Tibial artery (tissue), 4 donors: ENCODE measurements at regions not wholly inside any gene's neighbourhood (a gene's known extent, or its start where the extent isn't known, plus 50 kb on each side); places are given as distances from the start of the nearest gene placed in this dataset.

Experiments used
- DNase-seq, 2 donors: peaks; one replicate each; pipeline ENCODE4 v3.0.0-alpha.2; 2019
- H3K27ac ChIP-seq, 2 donors: fragments of 200-600 bp; sonication (generic) in 1 of 2; 1 replicate in 1 of 2; 2 replicates in 1 of 2; pipeline ENCODE4 v1.5.1; 2018 to 2019; ENCODE audit warnings: mild to moderate bottlenecking in 1 of 2
- H3K27me3 ChIP-seq, 2 donors: fragments of 200-600 bp; sonication (generic) in 1 of 2; one replicate each; pipeline versions ENCODE4 v1.5.1 to v1.6.0; 2016 to 2019
- H3K36me3 ChIP-seq, 3 donors: fragments of 200-600 bp; sonication (generic) in 2 of 3; one replicate each; pipeline ENCODE4 v1.5.1; 2016 to 2019; ENCODE audit warnings: mild to moderate bottlenecking in 2 of 3
- H3K4me1 ChIP-seq, 4 donors: fragments of 200-600 bp; sonication (generic) in 2 of 4; 1 replicate in 3 of 4; 2 replicates in 1 of 4; pipeline ENCODE4 v1.5.1; 2016 to 2019
- H3K4me3 ChIP-seq, 2 donors: fragments of 200-600 bp; sonication (generic) in 1 of 2; 1 replicate in 1 of 2; 2 replicates in 1 of 2; pipeline ENCODE4 v1.5.1; 2018 to 2019; ENCODE audit warnings: mild to moderate bottlenecking in 2 of 2
- H3K9me3 ChIP-seq, 3 donors: fragments of 200-600 bp; sonication (generic) in 1 of 3; one replicate each; pipeline ENCODE4 v1.5.1; 2016 to 2019
- intact Hi-C: fragments of 100-400 bp; cut with DNase I; formaldehyde crosslinking; loops from one replicate; pipeline ENCODE4 v1.15.0; 2023; ENCODE audit warnings: low total_unique reads
- TF ChIP-seq, protein P1 (sequence below), 2 experiments: fragments of 200-600 bp in 1 of 2; fragments of 450-650 bp in 1 of 2; IDR thresholded peaks; one replicate each; pipeline ENCODE4 v1.5.1; 2017 to 2019; ENCODE audit warnings: antibody characterized with exemption in 2 of 2, mild to moderate bottlenecking in 1 of 2, moderate library complexity in 1 of 2

GRCh38 chr4:175884048-175884447 is 72.0 kb upstream of the GPM6A start:
- DNase-seq: no peak
- H3K27ac ChIP-seq: no peak overlapping the region
- H3K4me3 ChIP-seq: no peak overlapping the region
- no peaks in the 10 kb centered on the region for H3K36me3 ChIP-seq
- intact Hi-C loops: no loop called here
- H3K9me3 ChIP-seq: no peaks in the 10 kb centered on the region
- no peaks in the 10 kb centered on the region for H3K4me1 ChIP-seq
- H3K27me3 ChIP-seq: no peaks in the 10 kb centered on the region
- TF ChIP-seq, protein P1, sequence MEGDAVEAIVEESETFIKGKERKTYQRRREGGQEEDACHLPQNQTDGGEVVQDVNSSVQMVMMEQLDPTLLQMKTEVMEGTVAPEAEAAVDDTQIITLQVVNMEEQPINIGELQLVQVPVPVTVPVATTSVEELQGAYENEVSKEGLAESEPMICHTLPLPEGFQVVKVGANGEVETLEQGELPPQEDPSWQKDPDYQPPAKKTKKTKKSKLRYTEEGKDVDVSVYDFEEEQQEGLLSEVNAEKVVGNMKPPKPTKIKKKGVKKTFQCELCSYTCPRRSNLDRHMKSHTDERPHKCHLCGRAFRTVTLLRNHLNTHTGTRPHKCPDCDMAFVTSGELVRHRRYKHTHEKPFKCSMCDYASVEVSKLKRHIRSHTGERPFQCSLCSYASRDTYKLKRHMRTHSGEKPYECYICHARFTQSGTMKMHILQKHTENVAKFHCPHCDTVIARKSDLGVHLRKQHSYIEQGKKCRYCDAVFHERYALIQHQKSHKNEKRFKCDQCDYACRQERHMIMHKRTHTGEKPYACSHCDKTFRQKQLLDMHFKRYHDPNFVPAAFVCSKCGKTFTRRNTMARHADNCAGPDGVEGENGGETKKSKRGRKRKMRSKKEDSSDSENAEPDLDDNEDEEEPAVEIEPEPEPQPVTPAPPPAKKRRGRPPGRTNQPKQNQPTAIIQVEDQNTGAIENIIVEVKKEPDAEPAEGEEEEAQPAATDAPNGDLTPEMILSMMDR (IDR thresholded peaks at IDR 0.05): no peak

GRCh38 chr4:175891231-175891630 is 79.2 kb upstream of the GPM6A start:
- DNase-seq: no peak
- Histone ChIP-seq H3K9me3 (no peaks in the 10 kb centered on the region), H3K36me3 (no peaks in the 10 kb centered on the region), H3K27ac (no peak overlapping the region), H3K4me1 (no peaks in the 10 kb centered on the region), H3K27me3 (no peaks in the 10 kb centered on the region), H3K4me3 (no peak overlapping the region)
- intact Hi-C loops: no loop called here
- TF ChIP-seq, protein P1 (IDR thresholded peaks at IDR 0.05): no peak

DNA sequence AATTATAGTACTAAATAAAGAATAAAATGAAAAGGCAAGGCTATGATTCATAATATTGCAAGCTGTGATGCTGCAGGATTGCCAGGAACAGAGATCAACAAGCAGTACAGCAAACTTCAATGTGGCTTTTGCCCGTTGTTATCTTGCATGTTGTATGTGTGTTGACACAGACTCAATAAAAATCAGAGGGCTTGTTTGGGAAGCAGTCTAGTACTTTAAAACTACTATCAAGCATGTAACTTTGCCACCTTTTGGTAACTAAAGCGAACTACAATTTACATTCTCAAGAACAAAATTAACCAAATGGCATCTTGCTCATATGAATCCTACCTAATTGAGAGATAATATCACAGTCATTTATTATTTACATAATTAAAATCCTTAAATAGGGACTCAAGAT is 79.8 kb upstream of the GPM6A start:
- H3K27ac ChIP-seq: no peak overlapping the region
- H3K4me3 ChIP-seq: no peak overlapping the region
- DNase-seq: no peak
- no peaks in the 10 kb centered on the region for H3K36me3 ChIP-seq
- H3K4me1 ChIP-seq: no peaks in the 10 kb centered on the region
- intact Hi-C loops: no loop called here
- TF ChIP-seq, protein P1 (IDR thresholded peaks at IDR 0.05): no peak
- H3K9me3 ChIP-seq: no peaks in the 10 kb centered on the region
- no peaks in the 10 kb centered on the region for H3K27me3 ChIP-seq

DNA sequence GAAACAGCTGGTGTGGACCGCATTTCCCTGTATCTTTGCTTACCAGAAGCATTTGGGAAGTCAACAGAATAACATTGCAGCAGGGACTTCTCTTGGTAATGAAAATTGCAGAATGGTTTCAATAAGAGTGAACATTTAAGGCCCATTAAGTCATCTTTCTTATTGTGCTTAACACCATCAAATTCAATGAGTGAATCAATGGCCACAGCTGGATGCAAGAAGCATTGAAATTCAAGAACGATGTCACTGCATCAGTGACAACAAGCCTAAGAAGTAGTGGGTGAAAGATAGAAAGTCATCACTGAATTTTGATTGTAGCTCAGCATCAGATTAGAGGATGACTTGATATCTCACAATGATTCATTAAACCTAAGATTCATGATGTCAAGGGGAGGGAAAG is 93.9 kb upstream of the GPM6A start:
- Histone ChIP-seq H3K27me3 (no peaks in the 10 kb centered on the region), H3K4me1 (no peaks in the 10 kb centered on the region), H3K27ac (no peak overlapping the region), H3K36me3 (no peaks in the 10 kb centered on the region), H3K9me3 (no peaks in the 10 kb centered on the region), H3K4me3 (no peak overlapping the region)
- TF ChIP-seq, protein P1 (IDR thresholded peaks at IDR 0.05): no peak
- intact Hi-C loops: no loop called here
- no peak for DNase-seq

DNA sequence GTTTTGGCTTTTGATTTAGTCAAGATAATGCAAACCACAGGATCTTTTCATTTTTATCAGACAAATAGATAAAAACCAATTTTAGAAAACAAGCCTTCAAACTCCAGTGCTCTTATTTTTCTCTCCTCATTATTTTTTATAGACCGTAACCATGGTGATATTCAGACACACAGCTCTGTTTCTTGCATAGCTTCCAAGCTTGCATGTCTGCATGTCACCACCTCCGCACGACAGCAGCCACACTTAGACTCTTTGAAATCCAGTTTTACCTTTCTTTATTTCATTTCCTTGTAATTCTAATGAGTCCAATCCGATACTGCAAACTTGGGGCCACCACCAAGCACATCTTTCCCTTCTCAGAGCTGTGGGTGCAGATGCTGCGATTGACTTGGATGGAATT is 94.3 kb upstream of the GPM6A start:
- intact Hi-C loops: no loop called here
- H3K4me3 ChIP-seq: no peak overlapping the region
- no peaks in the 10 kb centered on the region for H3K9me3 ChIP-seq
- H3K27ac ChIP-seq: no peak overlapping the region
- TF ChIP-seq, protein P1 (IDR thresholded peaks at IDR 0.05): no peak
- H3K27me3 ChIP-seq: no peaks in the 10 kb centered on the region
- no peak for DNase-seq
- no peaks in the 10 kb centered on the region for H3K4me1 ChIP-seq
- no peaks in the 10 kb centered on the region for H3K36me3 ChIP-seq

- H3K27ac ChIP-seq: no peak overlapping the region
- intact Hi-C loops: no loop called here
Observed at GRCh38 chr4:175910700-175911099, 98.6 kb upstream of the GPM6A start.

More at GRCh38 chr4:175910700-175911099, 98.6 kb upstream of the GPM6A start:
- DNase-seq: no peak
- H3K9me3 ChIP-seq: no peaks in the 10 kb centered on the region
- no peaks in the 10 kb centered on the region for H3K27me3 ChIP-seq
- H3K4me3 ChIP-seq: no peak overlapping the region
- TF ChIP-seq, protein P1 (IDR thresholded peaks at IDR 0.05): no peak
- H3K36me3 ChIP-seq: no peaks in the 10 kb centered on the region
- H3K4me1 ChIP-seq: no peaks in the 10 kb centered on the region
